GM03348 (cell line): ENCODE measurements at regions not wholly inside any gene's neighbourhood (a gene's known extent, or its start where the extent isn't known, plus 50 kb on each side); places are given as distances from the start of the nearest gene placed in this dataset.
"Not testable (repeated sequence)": the region's sequence is repeated elsewhere in the genome, so short reads cannot be mapped to it uniquely, and the experiment has no call there.

Experiments
- DNase-seq: peaks from one replicate; pipeline ENCODE4 v3.0.0; 2012; ENCODE audit warnings: low spot score

DNA sequence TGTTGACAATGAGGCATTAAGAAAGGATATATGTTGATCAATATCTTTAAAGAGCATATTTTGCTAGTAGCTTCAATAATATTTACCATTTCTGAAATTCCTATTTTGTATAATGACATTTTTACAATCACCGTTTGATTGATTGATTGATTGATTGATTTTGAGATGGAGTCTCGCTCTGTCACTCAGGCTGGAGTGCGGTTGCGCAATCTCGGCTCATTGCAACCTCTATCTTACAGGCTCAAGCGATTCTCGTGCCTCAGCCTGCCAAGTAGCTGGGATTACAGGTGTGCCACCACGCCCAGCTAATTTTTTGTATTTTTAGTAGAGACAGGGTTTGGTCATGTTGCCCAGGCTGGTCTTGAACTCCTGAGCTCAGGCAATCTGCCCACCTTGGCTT is 150.9 kb upstream of the TEX13D start:
- not testable (repeated sequence) for DNase-seq

DNA sequence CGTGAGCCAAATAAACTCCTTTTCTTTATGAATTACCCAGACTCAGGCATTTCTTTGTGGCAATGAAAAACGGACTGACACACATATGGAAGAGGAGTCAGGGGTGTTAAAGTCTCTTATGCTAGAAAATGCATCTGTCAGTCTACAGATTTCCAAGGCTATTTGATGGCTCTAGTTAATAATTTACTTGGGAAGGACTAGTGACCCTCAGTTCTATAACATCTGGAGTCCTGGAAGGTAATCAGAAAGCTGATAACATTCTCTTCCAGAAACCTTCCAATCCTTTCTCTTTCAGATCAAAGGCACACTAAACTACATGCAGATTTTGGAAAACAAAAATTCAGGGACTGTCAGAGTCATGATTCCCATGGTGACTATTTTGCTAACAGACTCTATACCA is 142.0 kb upstream of the TEX13D start:
- DNase-seq, result no peak

DNA sequence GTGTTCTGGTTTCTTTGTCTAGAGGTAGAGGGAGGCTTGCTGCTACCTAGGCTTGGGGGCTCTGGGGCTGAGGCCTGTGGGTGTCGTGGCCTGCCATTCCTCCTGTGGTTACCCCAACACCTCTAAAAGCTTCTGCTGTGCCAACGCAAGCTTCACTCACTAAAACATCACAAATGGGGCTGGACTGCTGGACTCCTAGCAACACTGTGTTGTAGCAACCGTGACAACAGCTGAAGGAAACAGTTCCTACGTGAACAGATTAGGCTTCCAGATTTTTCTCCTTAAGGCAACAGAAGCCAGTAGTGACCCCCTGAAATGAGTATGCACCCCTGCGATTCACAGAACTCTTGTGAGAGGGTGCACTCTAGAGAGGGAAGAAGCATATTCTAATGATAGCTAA is 138.3 kb upstream of the TEX13D start:
- DNase-seq, result no peak

DNA sequence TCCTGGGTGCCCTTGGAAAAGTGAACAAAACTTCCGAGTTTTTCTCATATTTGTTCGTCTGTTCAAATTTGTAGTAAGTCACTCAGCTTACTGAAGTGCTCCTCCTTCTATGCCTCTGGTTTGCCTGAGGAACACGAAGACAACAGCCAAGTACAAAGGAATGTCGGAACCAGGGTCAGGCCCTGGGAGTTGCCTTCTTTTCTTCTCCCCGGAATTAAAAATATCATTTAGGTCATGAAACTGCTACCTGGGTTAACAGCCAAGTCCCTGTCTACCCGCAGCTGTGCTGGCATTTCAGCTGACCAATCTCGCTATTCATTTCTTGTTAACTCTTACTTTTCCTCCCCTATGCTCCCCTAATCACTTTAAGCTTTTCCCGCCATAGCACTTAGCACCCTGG is 137.6 kb upstream of the TEX13D start:
- DNase-seq, result peak; percentile 9

DNA sequence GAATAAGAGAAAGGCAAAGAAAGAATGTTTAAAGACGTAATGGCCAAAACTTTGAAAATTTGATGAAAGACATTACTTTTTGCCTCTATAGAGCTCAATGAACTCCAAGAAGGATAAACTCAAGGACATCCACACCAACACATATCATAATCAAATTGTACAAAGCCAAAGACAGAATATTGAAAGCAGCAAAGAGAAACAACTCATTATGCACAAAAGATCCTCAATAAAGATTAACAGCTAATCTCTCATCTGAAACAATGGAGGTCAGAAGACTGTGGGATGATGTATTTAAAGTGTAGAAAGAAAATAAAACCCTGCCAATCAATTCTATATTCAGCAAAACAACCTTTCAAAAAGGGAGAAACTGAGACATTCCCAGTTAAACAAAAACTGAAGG is 129.1 kb upstream of the TEX13D start:
- DNase-seq, result no peak

DNA sequence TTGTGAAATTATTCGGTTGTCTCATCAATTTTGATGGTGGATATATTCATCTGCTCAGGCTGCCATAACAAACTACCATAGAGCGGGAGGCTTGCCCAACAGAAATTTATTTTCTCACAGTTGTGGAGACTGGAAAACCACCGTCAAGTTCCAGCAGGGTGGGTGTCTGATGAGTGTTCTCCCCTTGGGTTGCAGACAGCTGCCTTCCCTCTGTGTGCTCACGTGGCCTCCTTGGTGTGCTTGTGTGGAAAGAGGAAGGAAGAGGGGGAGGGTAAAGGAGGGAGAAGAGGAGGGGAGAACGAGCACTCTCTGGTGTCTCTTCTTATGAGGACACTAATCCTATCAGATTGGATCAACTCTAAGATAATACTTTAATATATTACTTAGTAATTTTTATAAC is 123.8 kb upstream of the TEX13D start:
- no peak for DNase-seq

DNA sequence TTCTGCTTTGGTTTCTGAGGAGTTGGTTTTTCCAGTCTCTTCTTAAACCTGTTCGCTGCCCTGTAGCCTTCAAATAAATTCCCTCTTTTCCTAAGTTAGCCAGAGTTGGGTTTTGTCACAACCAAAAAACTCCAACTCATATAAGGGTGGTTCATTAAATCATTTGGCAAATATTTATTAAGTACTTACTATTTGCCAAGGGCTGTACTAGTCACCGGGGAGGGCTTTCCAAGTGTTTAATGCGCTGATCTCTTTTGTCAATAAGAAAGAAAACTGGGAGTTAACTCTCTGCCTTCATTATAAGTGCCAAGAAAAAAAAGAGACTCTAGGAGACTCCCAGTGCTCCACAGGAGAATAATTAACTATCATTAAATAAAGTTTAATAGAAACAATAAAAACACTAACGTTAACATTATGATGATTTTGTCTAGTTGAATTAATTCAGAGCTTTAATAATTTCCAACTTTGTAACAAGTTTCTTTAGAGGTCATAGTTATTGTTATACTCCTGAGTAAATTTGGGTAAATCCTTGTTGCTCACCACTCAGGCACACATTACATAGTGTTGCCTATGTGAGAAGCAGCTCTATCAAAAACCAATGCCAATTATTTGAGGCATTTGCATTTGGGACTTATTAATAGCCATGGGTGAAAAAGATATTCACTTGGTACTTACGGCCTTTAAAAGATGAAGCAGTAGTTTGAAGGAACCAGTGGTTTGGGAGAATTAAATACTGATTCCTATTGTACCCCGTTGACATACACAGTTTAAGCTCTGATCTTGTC is 122.5 kb upstream of the TEX13D start:
- DNase-seq, result no peak

DNA sequence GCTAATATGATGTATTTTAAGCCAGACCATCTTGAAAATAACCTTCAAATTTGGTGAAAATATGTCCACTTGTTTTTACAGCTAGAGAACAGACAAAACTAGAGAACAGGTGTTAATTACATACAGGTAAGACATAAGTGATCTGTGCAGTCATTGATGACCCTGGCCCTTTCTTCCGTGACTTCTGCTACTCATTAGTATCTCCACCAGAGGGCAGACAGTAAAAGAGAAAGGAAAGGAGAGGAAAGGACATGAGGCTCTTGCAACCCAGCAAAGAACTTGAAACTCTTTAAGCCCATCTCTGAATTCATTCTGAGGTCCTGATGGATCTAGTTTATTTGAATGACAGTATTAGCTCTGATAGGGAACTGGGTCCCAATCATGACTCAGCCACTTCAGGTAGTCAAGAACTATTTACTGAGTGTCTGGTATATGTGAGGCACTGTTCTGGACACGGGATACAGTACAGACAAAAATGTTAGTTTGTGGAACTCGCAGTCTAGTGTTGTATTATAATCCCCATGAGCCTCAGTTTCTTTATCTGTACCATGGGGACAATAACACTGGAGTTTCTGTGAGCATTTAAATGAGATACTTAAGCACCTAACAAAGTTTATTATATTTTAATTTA is 121.0 kb upstream of the TEX13D start:
- DNase-seq, result peak; percentile 26

DNA sequence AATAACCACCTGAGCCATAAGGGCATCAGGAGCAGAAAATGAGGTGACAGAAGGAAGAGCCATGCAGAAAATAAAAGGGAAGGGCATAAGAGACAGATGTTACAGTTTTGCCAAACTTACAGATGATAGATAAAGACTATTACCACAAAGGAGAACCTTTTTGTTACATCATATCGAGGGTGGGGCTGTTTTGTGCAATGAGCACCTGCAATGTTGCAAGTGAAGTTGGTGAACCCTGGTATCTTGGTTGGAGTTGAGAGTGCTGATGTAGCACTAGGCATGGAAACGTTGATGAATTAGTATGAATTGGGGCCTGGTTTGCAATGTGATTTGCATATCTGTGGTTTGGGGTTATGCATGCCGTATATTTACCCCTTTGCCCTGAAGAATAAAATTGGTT is 119.8 kb upstream of the TEX13D start:
- no peak for DNase-seq

DNA sequence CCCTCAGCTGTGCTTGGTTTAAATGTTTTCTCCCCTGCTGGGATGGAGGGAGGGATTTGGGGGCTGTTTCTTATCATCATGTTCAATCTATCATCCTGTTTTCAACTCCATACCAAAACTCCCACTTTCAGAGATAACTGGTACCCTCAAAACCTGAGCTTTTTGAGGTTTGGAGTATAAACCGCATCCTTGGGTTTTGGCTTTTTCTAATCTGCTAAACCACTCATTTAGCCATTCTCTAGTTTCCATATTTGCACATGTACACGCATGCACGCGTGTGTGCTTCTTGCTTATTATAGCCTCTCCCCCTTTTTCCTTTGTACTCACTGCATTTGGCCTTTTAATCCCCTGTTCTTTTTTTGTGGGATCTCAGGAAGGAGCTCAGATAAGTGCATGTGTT is 116.7 kb upstream of the TEX13D start:
- no peak for DNase-seq

DNA sequence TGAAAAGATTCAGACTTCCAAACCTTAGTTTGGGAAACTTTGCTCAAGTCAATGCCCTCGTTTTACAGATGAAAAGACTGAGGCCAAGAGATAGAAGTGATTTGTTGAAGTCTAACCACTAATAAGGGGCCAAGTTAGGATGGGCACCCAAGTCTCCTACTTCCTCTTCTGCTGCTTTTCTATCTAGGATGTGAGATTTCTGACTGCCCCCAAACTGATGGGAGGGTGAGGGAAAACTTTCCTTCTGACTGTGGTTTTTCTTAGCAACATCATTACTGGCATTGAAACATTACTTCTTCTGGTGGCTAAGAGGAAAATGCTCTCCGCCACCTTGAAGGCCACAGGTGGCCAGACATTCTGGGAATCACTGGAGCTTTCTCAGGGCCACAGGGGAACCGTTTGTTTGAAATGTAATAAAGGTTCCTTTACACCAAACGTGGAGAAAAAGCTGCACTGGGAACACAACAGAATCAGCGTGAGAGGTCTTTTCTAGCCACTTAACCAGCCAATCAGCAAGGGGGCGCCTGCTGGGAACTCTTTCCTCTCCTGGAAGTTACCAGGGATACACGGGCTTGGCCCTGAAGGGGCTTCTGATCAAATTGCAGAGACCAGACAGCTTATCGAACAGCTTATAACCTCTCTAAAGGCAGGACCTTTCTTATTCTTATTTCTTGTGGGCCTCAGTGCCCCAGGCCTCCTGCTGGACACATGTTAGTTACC is 115.9 kb upstream of the TEX13D start:
- DNase-seq, result no peak

DNA sequence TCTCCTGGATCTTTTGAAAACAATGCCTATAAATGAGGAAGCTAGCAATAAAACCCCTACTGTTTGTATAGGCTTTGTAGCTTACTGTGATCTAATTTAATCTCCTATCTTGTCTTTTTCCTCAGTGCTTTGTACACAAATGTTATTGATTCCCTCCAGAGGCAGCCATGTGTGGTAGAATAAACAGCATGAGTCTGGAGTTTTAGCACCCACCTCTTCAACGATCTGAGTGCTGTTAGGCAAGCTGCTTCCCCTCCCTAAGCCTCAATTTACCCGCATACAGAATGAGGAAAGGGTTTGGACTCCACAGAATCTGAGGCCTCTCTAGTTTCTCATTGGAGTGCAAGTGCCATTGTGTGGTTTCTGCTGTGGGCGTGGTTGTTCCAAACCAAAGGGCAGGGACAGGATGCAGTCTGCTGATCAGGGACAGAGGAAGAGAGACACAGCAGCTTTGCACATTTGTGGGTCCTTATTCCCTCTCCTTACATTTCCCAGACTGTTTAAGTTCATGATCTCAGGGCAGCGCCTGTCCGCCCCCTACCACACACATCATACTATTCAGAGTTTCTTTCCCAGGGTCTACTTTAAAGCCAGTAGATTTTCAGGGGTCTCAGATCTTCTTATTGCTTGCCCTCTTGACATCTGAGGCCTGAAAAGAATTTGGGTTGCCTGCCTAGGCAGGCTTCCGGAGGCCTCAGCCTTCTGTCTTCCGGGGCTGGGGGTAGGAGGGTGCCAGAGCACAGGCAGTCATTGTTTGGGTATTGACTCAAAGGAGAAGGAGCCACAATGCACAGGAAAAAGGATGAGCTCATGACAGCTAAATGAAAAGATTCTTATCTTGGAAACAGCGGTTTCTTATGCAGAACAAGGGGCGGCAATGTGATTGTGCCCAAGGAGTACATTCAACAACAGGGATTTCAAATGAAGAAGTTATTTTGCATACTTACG is 114.9 kb upstream of the TEX13D start:
- DNase-seq, result peak; percentile 19

DNA sequence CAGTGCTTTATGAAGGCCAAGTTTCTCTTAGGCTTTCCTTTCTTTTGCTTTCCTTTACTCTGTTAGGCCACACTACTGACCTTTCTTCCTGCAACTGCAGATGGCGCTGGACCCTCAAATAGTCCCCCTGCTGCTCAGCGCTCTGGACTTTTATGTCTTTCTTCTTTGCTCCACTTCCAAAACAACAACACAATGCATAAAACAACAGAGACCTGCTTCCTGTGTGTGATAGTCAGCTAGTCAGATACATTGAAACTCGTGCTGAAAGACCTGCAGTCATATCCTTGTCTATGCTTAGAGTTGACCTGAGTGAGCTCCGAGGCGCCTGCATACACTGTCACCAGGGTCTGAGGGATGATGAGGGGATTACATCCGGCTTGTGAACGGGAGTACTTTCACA is 108.9 kb upstream of the TEX13D start:
- DNase-seq, result no peak

DNA sequence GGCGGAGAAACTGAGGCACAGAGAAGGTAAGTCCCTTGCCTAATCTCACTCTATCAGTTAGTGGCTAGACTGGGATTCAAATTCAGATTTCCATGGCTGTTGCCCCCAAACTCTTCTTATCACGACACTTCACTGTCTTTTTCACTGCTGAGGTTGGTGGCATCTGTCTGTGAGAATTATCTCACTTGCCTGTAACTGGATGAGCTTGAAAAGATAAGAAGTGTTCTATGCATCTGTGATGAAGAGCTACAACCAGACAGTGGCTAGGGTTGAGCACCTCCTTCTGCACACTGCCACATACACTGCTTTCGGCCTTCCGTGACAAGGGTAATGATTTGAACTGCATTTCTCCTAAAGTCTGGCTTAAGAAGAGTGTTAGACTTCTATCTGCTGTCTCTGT is 107.9 kb upstream of the TEX13D start:
- DNase-seq, result no peak

DNA sequence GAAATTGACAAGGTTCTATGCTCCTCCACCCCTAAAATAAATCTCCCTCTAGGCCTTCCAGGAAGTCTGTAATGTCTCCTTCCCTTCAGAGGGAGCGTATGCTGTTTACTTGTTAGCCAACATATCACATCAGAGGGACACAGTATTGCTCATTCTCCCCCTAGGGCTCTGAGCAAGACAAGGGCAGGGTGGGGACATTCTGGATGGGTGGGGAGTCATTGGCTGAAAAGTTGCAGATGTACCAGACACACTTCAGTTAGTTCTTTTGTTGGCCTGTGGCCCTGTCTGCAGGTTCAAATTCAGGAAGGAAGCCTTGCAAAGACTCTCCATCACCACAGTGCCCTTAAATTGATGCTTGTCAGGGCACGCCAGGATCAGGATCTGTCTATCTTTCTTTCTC is 106.3 kb upstream of the TEX13D start:
- DNase-seq, result no peak

DNA sequence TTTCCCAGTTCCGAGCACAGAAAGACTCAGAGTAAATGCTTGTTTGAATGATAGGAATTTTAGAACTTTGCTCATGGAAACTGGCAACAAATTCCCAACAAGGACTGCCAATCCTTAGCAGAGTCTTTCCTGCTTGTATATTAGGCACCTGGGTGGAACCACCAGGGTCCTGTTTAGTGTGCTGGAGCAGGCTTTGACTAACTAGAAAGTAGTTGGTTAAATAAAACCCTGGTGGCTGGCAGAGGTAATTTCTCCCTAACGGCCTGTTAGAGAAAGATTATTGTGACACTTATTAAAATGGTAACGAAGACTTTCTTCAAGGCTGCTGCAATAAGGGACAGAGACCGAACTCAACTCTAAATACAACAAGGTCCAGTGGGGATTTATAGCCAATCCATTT is 103.6 kb upstream of the TEX13D start:
- no peak for DNase-seq

DNA sequence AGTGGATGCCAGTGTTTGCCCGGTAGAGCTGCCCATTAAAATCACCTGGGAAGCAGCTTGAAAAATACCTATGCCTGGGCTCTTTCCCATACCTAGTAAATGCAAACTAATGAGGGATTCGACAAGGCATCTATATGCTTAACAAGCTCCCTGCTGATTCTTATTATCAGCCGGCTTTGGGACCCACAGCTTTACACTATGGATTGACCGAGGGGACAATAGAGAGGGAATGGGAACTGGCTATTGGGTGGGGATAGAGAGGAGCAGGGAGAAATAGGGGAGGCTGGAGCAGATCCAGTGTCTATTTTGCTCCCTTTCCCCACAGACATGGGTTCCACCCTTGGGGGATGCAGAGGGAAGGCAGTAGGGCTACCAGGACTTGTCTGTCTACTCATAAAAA is 103.1 kb upstream of the TEX13D start:
- DNase-seq, result no peak

DNA sequence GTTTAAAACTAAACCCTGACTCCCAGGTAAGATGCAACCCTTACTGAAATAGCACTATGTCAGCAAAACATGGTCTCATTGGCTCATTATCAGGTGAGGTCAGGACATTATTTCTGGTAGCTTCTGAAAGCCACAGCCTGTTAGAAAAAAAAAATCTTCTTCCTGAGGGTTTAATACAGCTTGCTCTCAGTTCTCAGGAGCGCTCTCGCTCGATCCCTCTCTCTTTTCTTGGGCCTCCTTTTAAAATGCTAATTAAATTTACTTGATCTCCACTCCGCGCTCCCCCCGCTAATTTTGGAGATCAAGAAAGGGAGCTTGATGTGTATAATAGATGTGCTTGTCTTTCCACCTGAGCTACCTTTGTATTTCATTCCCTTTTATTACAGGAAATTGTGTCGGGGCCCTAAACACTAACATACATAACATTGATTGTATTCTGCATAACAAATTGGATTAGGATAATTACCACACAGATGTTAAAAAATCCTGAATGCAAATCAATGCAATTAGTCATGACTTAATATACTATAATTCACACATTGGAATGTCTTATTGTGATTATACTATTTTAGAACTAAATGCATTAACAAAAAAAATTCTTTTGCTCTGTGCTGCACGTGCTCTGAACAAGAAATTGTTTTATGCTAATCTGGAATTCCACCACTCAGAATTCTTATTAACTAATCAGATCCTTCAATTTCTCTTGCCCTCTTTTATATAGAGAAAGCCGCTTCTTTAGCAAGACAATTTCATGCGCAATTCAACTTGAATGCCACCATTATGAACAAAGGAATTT is 101.6 kb upstream of the TEX13D start:
- DNase-seq, result no peak

DNA sequence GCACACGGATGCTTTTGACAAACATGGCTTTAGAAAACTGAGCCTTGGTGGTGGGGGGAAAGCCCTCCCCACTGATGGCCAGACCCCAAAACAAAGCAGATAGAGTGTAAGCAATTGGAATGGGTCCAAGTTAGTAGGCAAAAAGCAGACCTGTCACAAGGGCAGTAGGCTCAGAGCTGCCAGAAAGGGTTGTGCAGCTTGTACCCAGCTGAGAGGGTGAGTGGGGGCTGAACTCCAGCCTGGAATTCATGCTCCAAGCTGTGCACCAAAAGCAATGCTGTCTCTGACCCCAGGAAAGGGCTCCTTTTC is 101.1 kb upstream of the TEX13D start:
- DNase-seq, result no peak

DNA sequence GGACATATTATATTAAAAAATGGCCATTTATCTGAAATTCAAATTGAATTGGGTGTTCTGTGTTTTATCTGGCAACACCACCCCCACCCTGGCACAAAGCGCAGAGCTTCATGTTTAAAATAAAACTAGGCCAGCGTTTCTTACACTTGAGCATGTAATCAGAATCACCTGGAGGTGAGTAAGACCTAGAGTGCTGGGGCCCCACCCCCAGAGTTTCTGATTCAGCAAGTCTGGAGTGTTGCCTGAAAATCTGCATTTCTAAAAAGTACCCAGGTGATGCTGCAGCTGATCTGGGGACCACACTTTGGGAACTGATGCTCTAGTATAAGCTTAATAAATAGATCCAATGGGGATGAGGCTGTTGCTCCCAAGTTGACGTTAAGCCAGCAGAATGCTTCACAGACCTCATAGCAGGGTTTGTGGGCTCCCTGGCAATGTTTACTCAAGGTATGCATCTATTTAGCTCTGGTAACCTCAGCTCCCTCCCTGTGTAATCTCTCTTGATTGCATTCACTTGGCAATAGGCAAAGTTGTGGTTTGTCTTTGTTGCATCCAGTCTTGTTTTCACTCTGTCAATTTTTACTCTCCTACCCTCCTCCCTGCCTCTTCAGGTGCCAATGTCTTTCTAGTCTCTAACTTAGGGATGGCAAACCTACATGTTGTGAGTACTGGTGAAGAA is 99.8 kb upstream of the TEX13D start:
- DNase-seq, result no peak

DNA sequence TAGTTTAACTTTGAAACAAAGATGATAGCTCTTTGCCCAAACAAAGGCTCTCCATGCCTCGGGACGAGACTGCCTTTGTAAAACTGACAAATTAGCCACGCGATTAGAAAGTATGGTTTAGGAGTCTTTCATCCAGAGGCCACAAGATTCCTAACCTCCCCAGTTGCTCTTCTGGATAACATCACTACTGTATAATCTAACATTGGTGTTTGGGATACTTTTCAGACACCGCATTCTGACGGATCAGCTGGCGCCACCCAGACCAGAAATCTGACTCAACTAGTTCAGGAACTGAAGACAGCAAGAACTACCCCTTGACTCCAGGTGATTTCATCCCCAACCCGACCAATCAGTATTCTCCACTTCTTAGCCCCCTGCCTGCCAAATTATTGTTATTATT is 98.1 kb upstream of the TEX13D start:
- no peak for DNase-seq
